ENCODE measurements at regions not wholly inside any gene's neighbourhood (a gene's known extent, or its start where the extent isn't known, plus 50 kb on each side); places are given as distances from the start of the nearest gene placed in this dataset.

GRCh38 chr10:42431095-42431494, 207.3 kb downstream of the ZNF33B start:
- no peak overlapping the region for H3K4me3 ChIP-seq
- H2AFZ ChIP-seq: no peak overlapping the region
- H3K36me3 ChIP-seq (ENCODE audit: low read depth): no peaks in the 10 kb centered on the region
- H3K4me2 ChIP-seq: no peak overlapping the region
- no peaks in the 10 kb centered on the region for H3F3A ChIP-seq (ENCODE audit: insufficient read depth, low read depth)
- H3K27me3 ChIP-seq (ENCODE audit: insufficient read depth, low read depth): peaks cover 12% of the 10 kb centered on the region; the same call in 1 of the 2 replicates
- DNase-seq: no peak
- CTCF ChIA-PET: no interaction called here
- H3K4me1 ChIP-seq (replicated peaks; ENCODE audit: insufficient read depth): no peaks in the 10 kb centered on the region
- no peak for TF ChIP-seq EZH2 (IDR thresholded peaks at IDR 0.05; ENCODE audit: low read depth)
- no peak for TF ChIP-seq CTCF (conservative IDR thresholded peaks at IDR 0.05)
- POLR2A ChIA-PET (ENCODE audit: unreplicated experiment): no interaction called here
- no peaks in the 10 kb centered on the region for H3K9me3 ChIP-seq (ENCODE audit: insufficient read depth, low read depth)
- no peaks in the 10 kb centered on the region for H3K79me2 ChIP-seq (ENCODE audit: low read depth)
- BruUV-seq (replicated peaks): no TSS peak
- H3K27ac ChIP-seq: no peak overlapping the region
- intact Hi-C loops (cut with micrococcal nuclease; ENCODE audit: unreplicated experiment): no loop called here
- H4K20me1 ChIP-seq (ENCODE audit: insufficient read depth): no peaks in the 10 kb centered on the region
- H3K9me2 ChIP-seq (ENCODE audit: insufficient read depth): no peaks in the 10 kb centered on the region

- H3K9me3 ChIP-seq (ENCODE audit: insufficient read depth, low read depth): no peaks in the 10 kb centered on the region
- H3K4me3 ChIP-seq: no peak overlapping the region
- no peaks in the 10 kb centered on the region for H3K9me2 ChIP-seq (ENCODE audit: insufficient read depth)
- POLR2A ChIA-PET (ENCODE audit: unreplicated experiment): no interaction called here
- H3K27me3 ChIP-seq (ENCODE audit: insufficient read depth, low read depth): peaks cover 19% of the 10 kb centered on the region; the same call in 1 of the 2 replicates
- DNase-seq: no peak
- CTCF ChIA-PET: no interaction called here
- H3F3A ChIP-seq (ENCODE audit: insufficient read depth, low read depth): no peaks in the 10 kb centered on the region
- intact Hi-C loops (cut with micrococcal nuclease; ENCODE audit: unreplicated experiment): no loop called here
- H4K20me1 ChIP-seq (ENCODE audit: insufficient read depth): no peaks in the 10 kb centered on the region
- H3K4me1 ChIP-seq (replicated peaks; ENCODE audit: insufficient read depth): no peaks in the 10 kb centered on the region
- H3K4me2 ChIP-seq: no peak overlapping the region
- TF ChIP-seq EZH2 (IDR thresholded peaks at IDR 0.05; ENCODE audit: low read depth) (no peak), CTCF (conservative IDR thresholded peaks at IDR 0.05) (peak; percentile 79)
- BruUV-seq (replicated peaks): no TSS peak
- H3K36me3 ChIP-seq (ENCODE audit: low read depth): no peaks in the 10 kb centered on the region
- no peak overlapping the region for H2AFZ ChIP-seq
- H3K79me2 ChIP-seq (ENCODE audit: low read depth): no peaks in the 10 kb centered on the region
- H3K27ac ChIP-seq: no peak overlapping the region
These were observed 209.8 kb downstream of the ZNF33B start for GRCh38 chr10:42428534-42428933.

- Histone ChIP-seq H4K20me1 (ENCODE audit: insufficient read depth) (no peaks in the 10 kb centered on the region), H3K27ac (no peak overlapping the region), H3F3A (ENCODE audit: insufficient read depth, low read depth) (no peaks in the 10 kb centered on the region), H3K27me3 (ENCODE audit: insufficient read depth, low read depth) (peaks cover 24% of the 10 kb centered on the region; the same call in 1 of the 2 replicates), H3K9me2 (ENCODE audit: insufficient read depth) (no peaks in the 10 kb centered on the region), H3K36me3 (ENCODE audit: low read depth) (no peaks in the 10 kb centered on the region), H3K9me3 (ENCODE audit: insufficient read depth, low read depth) (no peaks in the 10 kb centered on the region), H2AFZ (no peak overlapping the region), H3K4me3 (no peak overlapping the region), H3K79me2 (ENCODE audit: low read depth) (no peaks in the 10 kb centered on the region), H3K4me2 (no peak overlapping the region), H3K4me1 (replicated peaks; ENCODE audit: insufficient read depth) (no peaks in the 10 kb centered on the region)
- ChIA-PET CTCF (no interaction called here), POLR2A (ENCODE audit: unreplicated experiment) (no interaction called here)
- intact Hi-C loops (cut with micrococcal nuclease; ENCODE audit: unreplicated experiment): no loop called here
- TF ChIP-seq CTCF (conservative IDR thresholded peaks at IDR 0.05): no peak
- TF ChIP-seq EZH2 (IDR thresholded peaks at IDR 0.05; ENCODE audit: low read depth): no peak
- BruUV-seq (replicated peaks): no TSS peak
- no peak for DNase-seq
These were observed 215.5 kb downstream of the ZNF33B start for GRCh38 chr10:42422911-42423310.

Data from PC-9 (cell line).